ENCODE measurements at regions not wholly inside any gene's neighbourhood (a gene's known extent, or its start where the extent isn't known, plus 50 kb on each side); places are given as distances from the start of the nearest gene placed in this dataset.

DNA sequence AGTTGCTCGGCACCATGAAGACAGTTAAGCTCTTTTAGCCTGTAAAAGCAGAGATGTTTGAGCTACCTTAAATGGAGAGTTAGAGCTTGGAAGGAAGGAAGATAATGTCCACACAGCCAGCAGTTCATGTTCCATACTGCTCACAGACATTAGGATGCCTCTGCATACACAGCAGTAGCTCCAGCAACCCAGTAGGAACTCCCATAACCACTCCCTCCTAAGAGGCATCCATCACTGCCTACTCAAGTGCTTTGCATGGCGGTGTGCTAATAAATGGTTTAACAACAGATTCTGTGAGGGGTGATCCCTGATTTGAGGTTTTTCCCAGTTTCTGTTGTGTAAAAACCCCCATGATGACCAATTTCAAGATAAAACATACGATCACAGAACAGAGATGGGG, 286.4 kb downstream of the HACE1 start:
- TF ChIP-seq POLR2A (IDR thresholded peaks at IDR 0.05; ENCODE audit: low read depth, low read length) (no peak), TAF1 (IDR thresholded peaks at IDR 0.05; ENCODE audit: borderline replicate concordance, low read depth, low read length) (no peak)

Measured in GM12892 (cell line).